ENCODE measurements at regions not wholly inside any gene's neighbourhood (a gene's known extent, or its start where the extent isn't known, plus 50 kb on each side); places are given as distances from the start of the nearest gene placed in this dataset.

GRCh38 chr19:56955637-56956216, 115.2 kb upstream of the PEG3 start (continued):
- TF ChIP-seq ATF4 (CRISPR knock-in tag; IDR thresholded peaks at IDR 0.05) = no peak
- no peak for TF ChIP-seq PHTF2 (CRISPR knock-in tag; IDR thresholded peaks at IDR 0.05)
- no peak for TF ChIP-seq HDAC6 (IDR thresholded peaks at IDR 0.05; ENCODE audit: low read depth, low read length)
- no peak for TF ChIP-seq ZNF274 (IDR thresholded peaks at IDR 0.05; ENCODE audit: borderline replicate concordance, low read depth, low read length)
- no peak for TF ChIP-seq ZNF57 (CRISPR knock-in tag; IDR thresholded peaks at IDR 0.05)
- no peak for TF ChIP-seq NR4A1 (CRISPR knock-in tag; IDR thresholded peaks at IDR 0.05)
- TF ChIP-seq NR4A1 (tag; IDR thresholded peaks at IDR 0.05) = no peak

GRCh38 chr19:56956503-56957226, 116.1 kb upstream of the PEG3 start:
- intact Hi-C loops (cut with micrococcal nuclease) = no loop called here
- no peak for TF ChIP-seq RBFOX2 (IDR thresholded peaks at IDR 0.05; ENCODE audit: low read depth, low read length)
- TF ChIP-seq BRD9 (IDR thresholded peaks at IDR 0.05; ENCODE audit: low read depth, partially characterized antibody) = no peak
- no peak for TF ChIP-seq ZNF3 (CRISPR knock-in tag; IDR thresholded peaks at IDR 0.05)
- TF ChIP-seq TAF9B (IDR thresholded peaks at IDR 0.05; ENCODE audit: partially characterized antibody) = no peak
- no peak for TF ChIP-seq ZNF12 (CRISPR knock-in tag; IDR thresholded peaks at IDR 0.05)
- no peak for TF ChIP-seq CLOCK (CRISPR knock-in tag; IDR thresholded peaks at IDR 0.05; ENCODE audit: borderline replicate concordance)
- TF ChIP-seq ZNF561 (CRISPR knock-in tag; conservative IDR thresholded peaks at IDR 0.05) = no peak
- TF ChIP-seq HNRNPH1 (optimal IDR thresholded peaks at IDR 0.05; ENCODE audit: low read depth, low read length) = no peak
- H3K27ac ChIP-seq (ENCODE audit: extremely low read depth, low read depth, low read length) = no peak overlapping the region
- in situ Hi-C loops (cut with MboI) = no loop called here
- H4K20me1 ChIP-seq (replicated peaks; ENCODE audit: control insufficient read depth, insufficient read depth, low read length) = no peaks in the 10 kb centered on the region
- no peak overlapping the region for H3K9ac ChIP-seq (ENCODE audit: insufficient read depth in 1 of 2, low read depth in 2 of 2, low read length in 2 of 2)
- CTCF ChIA-PET (ENCODE audit: low intra/inter-chr PET ratio) = no interaction called here
- H3K27me3 ChIP-seq (ENCODE audit: control insufficient read depth in 2 of 2, insufficient read depth in 2 of 2, low read length in 2 of 2) = no peaks in the 10 kb centered on the region
- no peaks in the 10 kb centered on the region for H3K36me3 ChIP-seq (ENCODE audit: control insufficient read depth, insufficient read depth, low read length)
- FAIRE-seq (no peak), DNase-seq (ENCODE audit: extremely low read depth in 1 of 4, low spot score in 3 of 4) (no peak), ATAC-seq (no peak)
- H3K4me3 ChIP-seq = no peak overlapping the region
- no peak overlapping the region for H3K4me2 ChIP-seq (ENCODE audit: insufficient read depth, low read length)
- H3K9me1 ChIP-seq (ENCODE audit: control insufficient read depth, insufficient read depth, low read length) = no peaks in the 10 kb centered on the region
- no peaks in the 10 kb centered on the region for H3K9me3 ChIP-seq (replicated peaks; ENCODE audit: control insufficient read depth, insufficient read depth, low read depth, low read length)
- BruUV-seq (replicated peaks) = no TSS peak
- no peaks in the 10 kb centered on the region for H3K4me1 ChIP-seq (replicated peaks in 1 of 2; ENCODE audit: control insufficient read depth in 2 of 2, insufficient read depth in 2 of 2, low read length in 2 of 2)
- no peaks in the 10 kb centered on the region for H3K79me2 ChIP-seq (ENCODE audit: control insufficient read depth, insufficient read depth, low read length)
- POLR2A ChIA-PET = no interaction called here
- H2AFZ ChIP-seq (ENCODE audit: low read depth, low read length) = no peak overlapping the region
- under 1% methylated on average over 14 of the region's 14 CpGs for WGBS (ENCODE audit: insufficient coverage, low coverage, missing lambda C conversion rate)

Data from K562 (cell line).